ENCODE measurements at regions not wholly inside any gene's neighbourhood (a gene's known extent, or its start where the extent isn't known, plus 50 kb on each side); places are given as distances from the start of the nearest gene placed in this dataset.
"Not testable (repeated sequence)": the region's sequence is repeated elsewhere in the genome, so short reads cannot be mapped to it uniquely, and the experiment has no call there.

DNA sequence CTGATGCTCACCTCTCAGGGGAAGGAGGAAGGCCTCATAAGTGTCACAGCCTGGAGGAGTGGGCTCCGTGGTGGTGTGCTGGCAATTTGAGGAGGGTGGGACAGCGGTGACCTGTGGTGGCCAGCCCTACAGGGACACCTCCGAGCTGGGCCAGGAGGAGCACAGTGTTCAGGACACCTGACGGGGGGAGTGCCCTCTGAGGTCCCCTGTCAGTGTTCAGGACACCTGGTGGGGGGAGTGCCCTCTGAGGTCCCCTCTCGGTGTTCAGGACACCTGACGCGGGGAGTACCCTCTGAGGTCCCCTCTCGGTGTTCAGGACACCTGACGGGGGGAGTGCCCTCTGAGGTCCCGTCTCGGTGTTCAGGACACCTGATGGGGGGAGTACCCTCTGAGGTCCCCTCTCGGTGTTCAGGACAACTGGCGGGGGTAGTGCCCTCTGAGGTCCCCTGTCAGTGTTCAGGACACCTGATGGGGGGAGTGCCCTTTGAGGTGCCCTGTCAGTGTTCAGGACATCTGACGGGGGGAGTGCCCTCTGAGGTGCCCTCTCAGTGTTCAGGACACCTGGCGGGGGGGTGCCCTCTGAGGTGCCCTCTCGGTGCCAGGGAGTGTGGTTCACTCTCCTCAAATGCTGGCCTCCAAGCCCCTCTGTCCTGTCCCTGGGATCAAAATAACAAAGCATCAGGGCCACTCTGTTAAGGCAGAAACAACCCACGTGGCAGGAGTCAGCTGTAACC is 73.4 kb upstream of the ZNF469 start:
- DNase-seq, result no peak

GRCh38 chr16:88309908-88310265 is 72.9 kb upstream of the ZNF469 start:
- no peak for DNase-seq

GRCh38 chr16:88310796-88311605 is 71.8 kb upstream of the ZNF469 start:
- DNase-seq, result no peak

DNA sequence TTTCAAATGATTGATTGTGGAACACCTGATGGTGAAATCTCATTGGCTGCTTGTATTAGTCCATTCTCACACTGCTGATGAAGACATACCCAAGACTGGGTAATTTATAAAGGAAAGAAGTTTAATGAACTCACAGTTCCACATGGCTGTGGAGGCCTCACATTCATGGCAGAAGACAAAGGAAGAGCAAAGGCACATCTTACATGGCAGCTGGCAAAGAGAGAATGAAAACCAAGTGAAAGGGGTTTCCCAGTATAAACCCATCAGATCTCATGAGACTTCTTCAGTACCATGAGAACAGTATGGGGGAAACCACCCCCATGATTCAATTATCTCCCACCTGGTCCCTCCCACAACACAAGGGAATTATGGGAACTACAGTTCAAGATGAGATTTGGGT is 70.9 kb upstream of the ZNF469 start:
- DNase-seq, result not testable (repeated sequence)

DNA sequence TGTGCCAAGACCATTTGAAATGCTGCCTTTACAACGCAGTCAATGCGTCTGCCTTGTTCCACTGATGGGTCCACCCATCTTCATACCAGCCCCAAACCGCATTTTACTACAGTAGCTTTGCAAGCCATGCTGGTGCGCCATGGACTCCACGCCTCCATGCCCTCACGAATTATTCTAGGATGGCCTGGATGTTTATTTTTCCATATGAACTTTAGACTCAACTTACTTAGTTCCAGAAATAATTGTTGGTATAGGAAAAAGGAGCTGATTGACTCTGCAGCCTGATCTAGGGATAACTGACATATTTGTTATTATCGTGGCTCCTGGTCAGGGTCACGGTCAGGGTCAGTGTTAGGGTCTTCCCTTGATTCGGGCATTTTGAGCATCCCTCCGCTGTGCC is 70.0 kb upstream of the ZNF469 start:
- no peak for DNase-seq

DNA sequence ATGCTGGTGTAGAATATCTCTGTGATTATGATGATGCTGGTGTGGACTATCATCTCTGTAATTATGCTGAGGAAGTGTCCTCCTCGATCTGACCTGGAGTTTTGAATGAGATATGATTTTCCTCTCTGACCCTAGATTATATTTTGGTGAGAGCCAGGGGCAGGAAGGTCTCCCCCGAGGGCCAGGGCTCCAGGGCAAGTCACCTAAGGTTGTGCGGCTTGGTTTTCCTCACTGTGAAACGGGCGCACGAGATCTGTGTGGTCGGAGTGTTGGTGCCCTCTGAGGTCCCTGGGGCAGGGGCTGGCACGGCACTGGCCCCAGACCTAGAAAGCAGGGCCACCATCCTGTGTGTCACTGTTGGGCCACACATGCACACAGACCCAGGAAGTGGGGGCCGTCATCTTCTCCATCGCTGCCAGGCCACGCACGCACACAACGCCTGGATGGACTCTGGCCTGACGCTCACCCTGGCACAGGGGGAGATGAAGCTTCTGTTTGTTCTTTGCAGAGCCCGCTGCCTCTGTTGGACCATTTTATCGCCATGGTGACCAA is 67.7 kb upstream of the ZNF469 start:
- no peak for DNase-seq

DNA sequence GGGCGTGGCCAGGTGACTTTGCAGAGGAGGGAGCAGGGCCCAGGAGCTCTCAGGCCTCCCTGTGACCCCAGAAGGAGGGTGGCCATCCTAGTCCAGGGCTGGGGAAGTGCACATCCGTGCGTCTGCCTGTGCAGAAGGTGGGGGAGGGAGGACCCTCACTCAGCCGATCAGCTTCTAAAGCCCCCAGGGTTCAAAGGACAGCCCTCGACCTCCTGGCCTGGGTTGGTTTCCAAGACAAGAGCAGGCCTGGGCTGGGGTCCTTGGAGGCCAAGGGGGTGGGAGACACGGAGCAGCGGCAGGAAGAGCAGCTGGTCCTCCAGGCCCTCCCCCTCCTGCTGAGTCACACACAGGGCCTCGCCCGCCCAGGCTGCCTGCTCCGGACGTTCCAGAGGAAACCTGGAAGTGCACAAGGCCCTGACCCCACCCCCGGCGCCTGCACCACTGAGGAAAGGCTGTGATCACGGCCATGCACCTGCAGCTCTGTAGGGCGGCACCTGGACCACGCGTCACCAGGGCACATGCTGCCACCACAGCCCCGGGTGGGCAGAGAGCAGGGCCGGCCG is 67.1 kb upstream of the ZNF469 start:
- DNase-seq, result peak; percentile 31

- no peak for DNase-seq
Observed at GRCh38 chr16:88316151-88316550, 66.6 kb upstream of the ZNF469 start.

DNA sequence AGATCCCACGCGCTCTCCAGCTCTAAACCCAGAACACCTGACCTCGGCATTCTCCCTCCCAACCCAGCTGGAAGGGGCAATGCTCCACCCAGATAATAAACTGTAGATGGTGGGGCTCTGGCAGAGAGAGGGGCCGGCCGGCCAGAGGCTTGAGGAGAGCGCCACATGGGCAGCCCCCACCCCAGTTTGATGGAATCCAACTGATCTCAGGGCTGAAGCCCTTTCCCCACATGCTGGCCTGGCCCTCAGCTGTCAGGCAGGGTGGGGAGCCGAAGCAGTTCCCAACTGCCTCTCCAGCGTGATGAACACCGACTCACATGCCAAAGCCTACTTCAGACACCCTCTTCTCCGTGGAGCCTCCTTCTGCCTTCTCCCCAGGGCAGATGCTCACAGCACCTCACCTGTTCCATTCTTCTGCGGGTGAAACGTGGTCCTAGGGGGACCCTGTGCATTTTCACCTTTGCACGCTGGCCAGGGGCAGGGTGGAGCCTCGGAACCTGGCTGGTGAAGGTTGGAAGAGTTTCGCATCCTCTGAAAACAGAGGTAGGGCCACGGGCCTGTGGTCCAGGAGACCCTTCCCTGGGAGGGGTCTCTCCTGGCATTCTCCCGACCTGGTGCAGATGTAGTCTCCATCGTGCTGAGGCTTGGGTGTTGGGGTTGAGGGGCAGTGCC is 65.7 kb upstream of the ZNF469 start:
- no peak for DNase-seq

DNA sequence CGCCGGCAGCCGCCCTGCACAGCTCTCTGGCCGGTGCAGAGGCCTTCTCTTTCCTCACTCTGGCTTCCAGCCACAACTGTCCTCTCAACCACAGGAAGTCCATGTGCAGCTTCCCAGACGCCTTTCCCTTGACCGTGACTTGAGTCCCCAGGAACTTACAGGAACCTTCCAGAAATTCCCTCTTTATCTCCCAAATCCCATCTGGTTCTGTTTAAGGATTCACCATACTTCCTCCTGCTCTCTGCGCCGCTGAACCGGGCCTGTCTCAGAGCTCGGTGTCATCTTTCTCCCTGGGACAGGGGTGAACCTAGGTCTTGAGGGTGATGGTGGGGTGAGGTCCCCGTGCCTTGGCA is 65.2 kb upstream of the ZNF469 start:
- no peak for DNase-seq

GRCh38 chr16:88318051-88318450 is 64.7 kb upstream of the ZNF469 start:
- no peak for DNase-seq

DNA sequence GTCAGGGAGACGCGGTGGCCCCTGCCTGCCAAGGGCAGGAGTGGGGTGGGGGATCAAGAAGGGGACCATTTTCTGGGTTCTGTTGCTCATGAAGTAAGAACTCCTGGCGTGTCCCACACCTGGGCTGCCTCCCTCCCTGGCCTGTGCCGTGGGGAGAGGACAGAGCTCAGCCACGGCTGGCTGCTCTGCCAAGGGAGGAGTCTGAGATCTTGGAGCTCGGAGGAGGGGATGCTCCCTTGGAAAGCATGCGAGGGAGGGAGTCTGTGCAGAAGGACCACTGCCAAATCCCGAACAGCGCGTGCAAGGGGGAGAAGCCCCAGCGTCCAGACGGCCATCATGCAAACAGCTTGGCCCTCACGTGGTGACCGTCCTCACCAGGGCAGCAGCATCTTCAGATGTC is 64.2 kb upstream of the ZNF469 start:
- no peak for DNase-seq

- DNase-seq, result no peak
Observed at GRCh38 chr16:88319116-88319965, 63.4 kb upstream of the ZNF469 start.

GRCh38 chr16:88320947-88321634 is 61.7 kb upstream of the ZNF469 start:
- DNase-seq, result peak; percentile 42

DNA sequence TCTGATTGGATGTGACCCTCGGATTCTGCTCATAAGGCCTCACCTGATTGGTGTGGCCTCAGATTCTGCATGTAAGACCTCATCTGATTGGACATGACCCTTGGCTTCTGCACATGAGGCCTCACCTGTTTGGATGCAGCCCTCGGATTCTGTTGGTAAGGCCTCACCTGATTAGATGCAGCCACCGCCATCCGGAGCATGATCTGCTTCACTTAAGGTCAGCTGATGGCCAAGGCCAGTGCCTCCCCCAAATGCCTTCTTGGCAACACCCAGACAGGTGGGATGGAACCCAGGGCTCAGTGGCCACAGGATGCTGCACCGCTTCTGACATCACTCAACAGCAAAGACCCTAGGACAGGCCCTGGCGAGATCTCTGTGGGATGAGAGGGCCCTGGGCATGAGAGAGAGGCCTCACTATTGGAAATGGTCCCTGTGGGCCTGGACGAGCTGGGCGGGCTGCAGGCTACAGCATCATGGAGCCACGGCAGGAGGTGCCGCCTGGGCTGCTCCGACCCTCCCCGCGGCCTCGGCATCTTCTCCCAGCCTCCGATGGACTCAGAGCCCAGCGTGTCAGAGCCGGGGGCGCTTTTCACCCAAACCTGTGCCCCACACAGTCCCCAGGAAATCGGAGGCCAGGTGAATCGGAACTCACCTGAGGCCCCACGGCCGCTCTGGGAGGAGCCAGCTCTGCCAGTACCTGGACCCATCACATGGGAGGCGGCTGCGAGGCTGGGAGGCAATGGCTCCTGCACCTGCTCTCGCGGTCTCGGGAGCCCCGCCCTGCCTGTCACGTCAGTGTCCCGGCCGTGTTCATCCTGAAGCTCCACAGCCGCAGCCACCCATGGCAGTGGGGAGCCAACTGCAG is 60.9 kb upstream of the ZNF469 start:
- no peak for DNase-seq

- DNase-seq, result no peak
Observed at GRCh38 chr16:88322500-88322970, 60.2 kb upstream of the ZNF469 start.

DNA sequence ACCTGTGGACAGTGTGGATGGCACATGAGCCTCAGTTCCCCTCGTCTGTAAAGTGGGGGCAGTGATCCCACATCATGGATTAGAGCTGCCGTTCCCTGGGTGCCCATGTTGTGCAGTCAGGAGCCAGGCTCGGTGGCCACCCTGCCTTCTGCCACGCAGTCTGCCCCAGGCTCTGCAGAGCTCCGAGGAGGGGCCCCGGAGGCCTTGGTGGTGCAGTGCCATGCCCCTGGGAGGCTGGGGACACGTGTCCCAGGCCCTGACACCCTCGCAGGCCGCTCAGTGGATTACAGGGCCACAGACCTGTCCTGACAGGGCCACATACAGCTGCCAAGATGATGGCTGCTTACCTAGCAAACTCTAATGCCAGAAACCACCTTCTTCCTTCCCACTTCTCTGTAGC is 59.7 kb upstream of the ZNF469 start:
- DNase-seq, result no peak

DNA sequence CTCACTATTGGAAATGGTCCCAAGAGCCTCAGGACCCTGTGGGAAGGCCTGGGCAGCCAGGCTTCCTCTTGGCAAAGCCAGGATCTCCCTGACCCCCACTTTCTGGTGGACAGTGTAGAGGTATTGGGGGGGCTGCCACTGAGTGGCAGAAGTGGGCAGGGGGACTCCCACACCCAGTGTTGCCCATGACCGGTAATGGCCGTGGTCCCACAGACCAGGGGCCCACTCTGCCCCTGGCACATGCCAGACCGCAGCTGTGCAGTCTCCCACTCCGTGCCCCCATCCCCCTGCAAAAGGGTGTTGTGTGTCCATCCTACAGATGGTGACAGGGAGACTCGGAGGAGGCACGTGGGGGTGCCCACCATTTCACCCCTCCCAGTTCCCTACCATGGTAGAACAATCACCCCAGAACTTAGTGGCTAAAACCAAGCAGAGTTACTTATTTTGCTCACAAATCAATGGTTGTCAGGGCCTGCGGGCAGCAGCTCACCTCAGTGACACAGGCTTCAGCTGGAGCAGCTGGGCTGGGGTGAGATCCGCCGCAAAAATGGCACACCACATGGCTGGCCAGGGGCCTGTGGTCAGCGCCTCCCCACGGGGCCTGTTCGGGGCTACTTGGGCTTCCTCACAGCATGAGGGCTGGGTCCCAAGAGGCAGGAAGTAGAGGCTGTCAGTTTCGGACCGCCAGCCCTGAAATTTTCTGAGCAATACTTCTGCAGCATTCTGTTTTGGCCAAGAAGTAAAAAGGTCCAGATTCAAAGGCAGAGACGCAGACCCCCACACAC is 59.0 kb upstream of the ZNF469 start:
- no peak for DNase-seq

GRCh38 chr16:88325087-88325750 is 57.5 kb upstream of the ZNF469 start:
- no peak for DNase-seq
